ENCODE measurements at regions not wholly inside any gene's neighbourhood (a gene's known extent, or its start where the extent isn't known, plus 50 kb on each side); places are given as distances from the start of the nearest gene placed in this dataset.

GRCh38 chr12:24496755-24497154, 452.1 kb downstream of the BCAT1 start:
- DNase-seq (ENCODE audit: insufficient read length) (no peak), FAIRE-seq (no peak)
- no peak for TF ChIP-seq POLR2A (IDR thresholded peaks at IDR 0.05; ENCODE audit: low read depth, low read length)
- no peak for TF ChIP-seq POLR2AphosphoS5 (IDR thresholded peaks at IDR 0.05; ENCODE audit: low read depth, low read length)
- TF ChIP-seq TAF1 (IDR thresholded peaks at IDR 0.05; ENCODE audit: borderline replicate concordance, low read depth, low read length) = no peak

GRCh38 chr12:24494401-24494800, 454.5 kb downstream of the BCAT1 start:
- no peak for TF ChIP-seq TAF1 (IDR thresholded peaks at IDR 0.05; ENCODE audit: borderline replicate concordance, low read depth, low read length)
- no peak for TF ChIP-seq POLR2AphosphoS5 (IDR thresholded peaks at IDR 0.05; ENCODE audit: low read depth, low read length)
- no peak for TF ChIP-seq POLR2A (IDR thresholded peaks at IDR 0.05; ENCODE audit: low read depth, low read length)
- FAIRE-seq (no peak), DNase-seq (ENCODE audit: insufficient read length) (no peak)

- FAIRE-seq = no peak
- TF ChIP-seq TAF1 (IDR thresholded peaks at IDR 0.05; ENCODE audit: borderline replicate concordance, low read depth, low read length) = no peak
- TF ChIP-seq POLR2AphosphoS5 (IDR thresholded peaks at IDR 0.05; ENCODE audit: low read depth, low read length) = no peak
- TF ChIP-seq POLR2A (IDR thresholded peaks at IDR 0.05; ENCODE audit: low read depth, low read length) = no peak
- no peak for DNase-seq (ENCODE audit: insufficient read length)
Observed at GRCh38 chr12:24491968-24492367, 456.9 kb downstream of the BCAT1 start.

- FAIRE-seq = no peak
- no peak for DNase-seq (ENCODE audit: insufficient read length)
- TF ChIP-seq POLR2AphosphoS5 (IDR thresholded peaks at IDR 0.05; ENCODE audit: low read depth, low read length) (no peak), POLR2A (IDR thresholded peaks at IDR 0.05; ENCODE audit: low read depth, low read length) (no peak), TAF1 (IDR thresholded peaks at IDR 0.05; ENCODE audit: borderline replicate concordance, low read depth, low read length) (no peak)
Observed at GRCh38 chr12:24489939-24490338, 459.0 kb downstream of the BCAT1 start.

DNA sequence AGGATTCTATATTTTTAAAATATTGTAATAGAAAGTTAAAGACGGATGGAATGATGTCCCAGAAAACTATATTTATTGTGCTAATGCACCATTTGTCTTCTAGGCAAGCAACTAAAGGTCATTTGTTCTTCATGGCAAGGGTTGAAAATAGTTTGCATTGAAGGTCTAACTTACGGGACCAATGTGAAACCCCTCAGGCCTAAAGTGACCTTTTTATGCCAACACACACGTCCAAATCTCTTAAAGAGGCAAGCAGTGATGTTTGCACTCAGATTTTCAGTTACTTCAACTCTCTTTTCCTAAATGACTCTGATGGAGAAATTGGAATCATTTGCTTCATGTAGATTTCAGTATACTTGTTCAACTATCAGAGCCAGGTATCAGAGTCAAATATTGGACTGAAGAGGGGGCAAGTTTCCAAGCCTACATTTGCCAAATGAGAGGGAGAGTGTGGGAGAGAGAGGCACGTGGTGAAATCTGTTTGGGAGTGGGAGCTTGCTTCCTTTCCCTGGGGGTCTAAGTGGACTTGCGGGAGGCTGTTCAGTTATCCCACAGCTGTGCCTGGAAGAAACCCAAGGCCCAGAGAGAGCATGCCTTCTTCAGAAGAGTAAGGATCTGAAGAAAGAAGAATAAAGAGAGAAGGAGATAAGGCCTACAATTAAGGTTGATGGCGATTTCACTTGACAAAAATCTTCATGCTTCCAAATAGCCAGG, 459.8 kb downstream of the BCAT1 start:
- no peak for DNase-seq (ENCODE audit: insufficient read length)
- no peak for TF ChIP-seq POLR2A (IDR thresholded peaks at IDR 0.05; ENCODE audit: low read depth, low read length)
- no peak for TF ChIP-seq POLR2AphosphoS5 (IDR thresholded peaks at IDR 0.05; ENCODE audit: low read depth, low read length)
- TF ChIP-seq TAF1 (IDR thresholded peaks at IDR 0.05; ENCODE audit: borderline replicate concordance, low read depth, low read length) = no peak
- FAIRE-seq = no peak

- no peak for FAIRE-seq
- TF ChIP-seq POLR2A (IDR thresholded peaks at IDR 0.05; ENCODE audit: low read depth, low read length) = no peak
- no peak for TF ChIP-seq TAF1 (IDR thresholded peaks at IDR 0.05; ENCODE audit: borderline replicate concordance, low read depth, low read length)
- TF ChIP-seq POLR2AphosphoS5 (IDR thresholded peaks at IDR 0.05; ENCODE audit: low read depth, low read length) = no peak
- DNase-seq (ENCODE audit: insufficient read length) = no peak
Observed at GRCh38 chr12:24488091-24488596, 460.8 kb downstream of the BCAT1 start.

- no peak for DNase-seq (ENCODE audit: insufficient read length)
- TF ChIP-seq POLR2AphosphoS5 (IDR thresholded peaks at IDR 0.05; ENCODE audit: low read depth, low read length) (no peak), POLR2A (IDR thresholded peaks at IDR 0.05; ENCODE audit: low read depth, low read length) (no peak), TAF1 (IDR thresholded peaks at IDR 0.05; ENCODE audit: borderline replicate concordance, low read depth, low read length) (no peak)
- no peak for FAIRE-seq
Observed at GRCh38 chr12:24487606-24488005, 461.3 kb downstream of the BCAT1 start.

- FAIRE-seq (no peak), DNase-seq (ENCODE audit: insufficient read length) (no peak)
- TF ChIP-seq TAF1 (IDR thresholded peaks at IDR 0.05; ENCODE audit: borderline replicate concordance, low read depth, low read length) (no peak), POLR2A (IDR thresholded peaks at IDR 0.05; ENCODE audit: low read depth, low read length) (no peak), POLR2AphosphoS5 (IDR thresholded peaks at IDR 0.05; ENCODE audit: low read depth, low read length) (no peak)
Observed at GRCh38 chr12:24483732-24484131, 465.2 kb downstream of the BCAT1 start.

- TF ChIP-seq POLR2A (IDR thresholded peaks at IDR 0.05; ENCODE audit: low read depth, low read length) (no peak), POLR2AphosphoS5 (IDR thresholded peaks at IDR 0.05; ENCODE audit: low read depth, low read length) (no peak), TAF1 (IDR thresholded peaks at IDR 0.05; ENCODE audit: borderline replicate concordance, low read depth, low read length) (no peak)
- DNase-seq (ENCODE audit: insufficient read length) = no peak
- FAIRE-seq = no peak
Observed at GRCh38 chr12:24482882-24483604, 465.9 kb downstream of the BCAT1 start.

DNA sequence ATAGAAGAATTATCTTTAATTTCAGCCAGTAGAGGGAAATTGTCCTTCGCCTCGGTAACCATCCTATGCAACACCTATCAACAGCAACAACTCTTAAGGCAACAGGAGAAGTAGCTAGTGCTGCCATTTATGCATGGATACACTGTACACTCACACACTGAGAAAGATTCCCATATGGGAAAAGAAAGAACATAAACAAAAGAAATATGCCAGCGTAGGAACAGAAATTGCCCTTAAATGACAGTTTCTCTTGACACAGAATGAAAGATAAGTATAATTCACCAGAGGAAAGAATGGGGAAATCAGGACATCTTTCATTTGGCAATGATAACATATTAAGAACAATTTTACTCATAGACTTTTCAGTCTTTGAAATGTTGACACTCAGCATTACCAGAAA, 466.9 kb downstream of the BCAT1 start:
- no peak for TF ChIP-seq POLR2AphosphoS5 (IDR thresholded peaks at IDR 0.05; ENCODE audit: low read depth, low read length)
- FAIRE-seq (no peak), DNase-seq (ENCODE audit: insufficient read length) (no peak)

DNA sequence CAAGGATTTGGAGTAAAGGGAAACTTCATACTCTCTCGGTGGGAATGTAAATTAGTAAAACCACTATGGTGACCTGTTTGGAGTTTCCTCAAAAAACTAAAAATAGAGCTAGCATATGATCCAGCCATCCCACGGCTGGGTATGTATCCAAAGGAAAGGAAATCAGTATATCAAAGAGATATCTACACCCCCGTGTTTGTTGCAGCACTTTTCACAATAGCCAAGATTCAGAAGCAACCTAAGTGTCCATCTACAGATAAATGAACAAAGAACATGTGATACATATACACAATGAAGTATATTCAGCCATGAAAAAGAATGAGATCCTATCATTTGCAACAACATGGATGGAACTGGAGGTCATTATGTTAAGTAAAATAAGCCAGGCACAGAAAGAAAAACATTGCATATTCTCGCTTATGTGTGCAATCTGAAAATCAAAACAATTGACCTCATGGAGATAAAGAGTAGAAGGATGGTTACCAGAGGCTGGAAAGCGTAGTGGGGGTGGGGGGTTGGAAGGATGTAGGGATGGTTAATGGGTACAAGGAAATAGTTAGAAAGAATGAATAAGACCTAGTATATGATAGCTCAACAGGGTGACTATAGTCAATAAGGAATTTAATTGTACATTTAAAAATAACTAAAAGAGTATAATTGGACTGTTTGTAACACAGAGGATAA, 468.0 kb downstream of the BCAT1 start:
- no peak for TF ChIP-seq TAF1 (IDR thresholded peaks at IDR 0.05; ENCODE audit: borderline replicate concordance, low read depth, low read length)
- no peak for TF ChIP-seq POLR2AphosphoS5 (IDR thresholded peaks at IDR 0.05; ENCODE audit: low read depth, low read length)
- TF ChIP-seq POLR2A (IDR thresholded peaks at IDR 0.05; ENCODE audit: low read depth, low read length) = no peak
- FAIRE-seq = no peak
- DNase-seq (ENCODE audit: insufficient read length) = no peak

All from GM12892 (cell line).